Transverse colon (tissue), 4 donors: ENCODE measurements at regions not wholly inside any gene's neighbourhood (a gene's known extent, or its start where the extent isn't known, plus 50 kb on each side); places are given as distances from the start of the nearest gene placed in this dataset.

Experiments
- DNase-seq: peaks from one replicate; pipeline ENCODE4 v3.0.0-alpha.2; 2019
- H3K27ac ChIP-seq, 4 donors: fragments of 200-600 bp; sonication (generic); 2 replicates each; pipeline ENCODE4 v1.5.1; 2016 to 2018; ENCODE audit warnings: inconsistent platforms in 4 of 4
- H3K27me3 ChIP-seq: fragments of 200-600 bp; sonication (generic); 2 replicates; pipeline ENCODE4 v1.5.1; 2017; ENCODE audit warnings: inconsistent platforms
- H3K36me3 ChIP-seq, 4 donors: fragments of 200-600 bp; sonication (generic); 2 replicates each; pipeline ENCODE4 v1.5.1; 2017 to 2019; ENCODE audit warnings: inconsistent platforms in 4 of 4
- H3K4me1 ChIP-seq, 4 donors: fragments of 200-600 bp; sonication (generic); 2 replicates each; pipeline ENCODE4 v1.5.1; 2017 to 2020; ENCODE audit warnings: inconsistent platforms in 4 of 4
- H3K4me3 ChIP-seq, 4 donors: fragments of 200-600 bp; sonication (generic); 1 replicate in 1 of 4; 2 replicates in 3 of 4; pipeline versions ENCODE4 v1.5.1 to v1.6.1; 2017 to 2019; ENCODE audit warnings: inconsistent platforms in 4 of 4
- H3K9me3 ChIP-seq, 2 donors: fragments of 200-600 bp; sonication (generic); 2 replicates each; pipeline ENCODE4 v1.5.1; 2017 to 2019; ENCODE audit warnings: inconsistent platforms in 2 of 2
- EP300 ChIP-seq: sonication (generic); formaldehyde crosslinking; IDR thresholded peaks from one replicate; pipeline ENCODE4 v1.6.1; 2017; ENCODE audit warnings: antibody characterized with exemption, low read depth
- POLR2A ChIP-seq: fragments of 450-650 bp; IDR thresholded peaks from one replicate; pipeline ENCODE4 v1.6.1; 2016; ENCODE audit warnings: antibody characterized with exemption, mild to moderate bottlenecking, moderate library complexity
- POLR2AphosphoS5 ChIP-seq, 3 donors: sonication (generic); formaldehyde crosslinking; IDR thresholded peaks; one replicate each; pipeline ENCODE4 v1.6.1; 2016; ENCODE audit warnings: antibody characterized with exemption in 3 of 3
- WGBS, 2 donors: methylation state at CpG; one replicate each; pipeline ENCODE4 v1.1.5; 2018; ENCODE audit warnings: low coverage in 1 of 2; 5-methylcytosine and 5-hydroxymethylcytosine counted together
- in situ Hi-C, 4 donors: fragments of 200-750 bp; cut with MboI; loops; one replicate each; pipeline versions ENCODE4 v1.15.0 to v1.15.1; 2017; ENCODE audit warnings: low sequenced_read_pairs in 3 of 4, low pct_ligation_motif_present in 1 of 4, low pct_unique_long_range_greater_than_20kb in 1 of 4
- intact Hi-C: fragments of 100-400 bp; cut with DNase I; formaldehyde crosslinking; loops from one replicate; pipeline ENCODE4 v1.15.1; 2023; ENCODE audit warnings: low total_unique reads
- TF ChIP-seq, protein P1 (sequence below), 5 experiments: fragments of 200-600 bp in 3 of 5; fragments of 450-650 bp in 2 of 5; sonication (generic) in 3 of 5; IDR thresholded peaks; 1 replicate in 2 of 5; 2 replicates in 3 of 5; pipeline ENCODE4 v1.5.1; 2016 to 2017; ENCODE audit warnings: antibody characterized with exemption in 5 of 5, inconsistent platforms in 3 of 5, mild to moderate bottlenecking in 2 of 5, moderate library complexity in 1 of 5

DNA sequence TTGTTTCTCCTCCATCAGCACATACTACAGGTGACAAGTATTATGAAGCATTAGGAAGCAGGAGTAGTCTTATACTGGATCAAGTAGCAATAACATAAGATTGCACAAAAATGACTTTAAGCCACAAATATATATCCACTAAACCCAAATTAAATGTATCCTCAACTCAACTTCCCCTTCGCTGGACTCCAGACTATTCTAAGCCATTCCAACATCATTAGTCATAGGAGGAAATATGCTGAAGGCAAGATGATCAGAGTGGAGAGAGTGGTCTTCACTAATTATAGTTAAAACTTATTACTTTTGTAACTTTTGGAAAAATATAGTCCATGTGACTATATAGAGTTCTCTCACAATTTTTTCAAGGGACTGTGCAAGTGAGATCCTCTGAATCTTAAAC is 390.7 kb upstream of the ZP4 start:
- no peak for DNase-seq
- 81 to 89% methylated on average over 1 of the region's 1 CpG for WGBS, 2 donors
- Histone ChIP-seq H3K4me1 (no peaks in the 10 kb centered on the region), H3K4me3 (no peak overlapping the region), H3K27ac (no peak overlapping the region), H3K9me3 (peaks cover under 1 to 5% of the 10 kb centered on the region in 2 donors), H3K27me3 (no peaks in the 10 kb centered on the region), H3K36me3 (no peaks in the 10 kb centered on the region)
- intact Hi-C loops, result no loop called here
- in situ Hi-C loops, result no loop called here
- TF ChIP-seq POLR2A, result no peak
- TF ChIP-seq EP300, result no peak
- TF ChIP-seq, protein P1, sequence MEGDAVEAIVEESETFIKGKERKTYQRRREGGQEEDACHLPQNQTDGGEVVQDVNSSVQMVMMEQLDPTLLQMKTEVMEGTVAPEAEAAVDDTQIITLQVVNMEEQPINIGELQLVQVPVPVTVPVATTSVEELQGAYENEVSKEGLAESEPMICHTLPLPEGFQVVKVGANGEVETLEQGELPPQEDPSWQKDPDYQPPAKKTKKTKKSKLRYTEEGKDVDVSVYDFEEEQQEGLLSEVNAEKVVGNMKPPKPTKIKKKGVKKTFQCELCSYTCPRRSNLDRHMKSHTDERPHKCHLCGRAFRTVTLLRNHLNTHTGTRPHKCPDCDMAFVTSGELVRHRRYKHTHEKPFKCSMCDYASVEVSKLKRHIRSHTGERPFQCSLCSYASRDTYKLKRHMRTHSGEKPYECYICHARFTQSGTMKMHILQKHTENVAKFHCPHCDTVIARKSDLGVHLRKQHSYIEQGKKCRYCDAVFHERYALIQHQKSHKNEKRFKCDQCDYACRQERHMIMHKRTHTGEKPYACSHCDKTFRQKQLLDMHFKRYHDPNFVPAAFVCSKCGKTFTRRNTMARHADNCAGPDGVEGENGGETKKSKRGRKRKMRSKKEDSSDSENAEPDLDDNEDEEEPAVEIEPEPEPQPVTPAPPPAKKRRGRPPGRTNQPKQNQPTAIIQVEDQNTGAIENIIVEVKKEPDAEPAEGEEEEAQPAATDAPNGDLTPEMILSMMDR (IDR thresholded peaks at IDR 0.05), result no peak
- TF ChIP-seq POLR2AphosphoS5 (IDR thresholded peaks at IDR 0.05), result no peak

DNA sequence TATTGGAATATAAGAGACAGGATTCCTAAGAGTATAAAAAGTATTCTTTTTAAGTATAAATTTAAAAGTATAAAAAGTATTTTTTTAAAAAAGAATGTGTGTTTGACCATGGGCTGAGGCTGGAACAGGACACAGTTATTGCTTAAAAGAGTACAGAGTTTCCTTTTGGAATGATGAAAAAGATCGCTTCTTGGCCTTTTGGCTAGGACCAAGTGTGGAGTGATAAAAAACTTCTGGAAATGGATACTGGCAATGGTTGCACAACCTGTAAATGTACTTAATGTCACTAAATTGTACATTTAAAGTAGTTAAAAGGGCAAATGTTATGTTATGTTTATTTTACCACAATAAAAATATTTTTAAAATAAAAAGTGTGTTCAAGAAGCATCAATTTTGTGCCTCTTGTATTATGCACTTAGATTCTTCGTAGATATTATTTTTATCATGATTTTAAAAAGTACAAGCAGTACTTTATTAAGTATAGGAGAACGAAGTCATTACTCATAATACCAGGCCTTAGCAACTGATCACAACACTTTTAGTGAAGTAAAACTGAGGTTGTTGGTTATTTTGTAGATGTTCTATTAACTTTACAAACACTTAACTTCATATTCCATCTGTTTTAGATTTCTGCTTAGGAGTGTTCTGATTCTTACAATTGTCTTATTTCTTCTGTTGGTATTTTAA is 389.1 kb upstream of the ZP4 start:
- intact Hi-C loops (no loop called here), in situ Hi-C loops (no loop called here)
- Histone ChIP-seq H3K36me3 (no peaks in the 10 kb centered on the region), H3K27ac (no peak overlapping the region), H3K27me3 (no peaks in the 10 kb centered on the region), H3K4me1 (no peaks in the 10 kb centered on the region), H3K9me3 (peaks cover 4 to 5% of the 10 kb centered on the region in 2 donors), H3K4me3 (no peak overlapping the region)
- no peak for DNase-seq
- TF ChIP-seq POLR2A, result no peak
- no peak for TF ChIP-seq POLR2AphosphoS5 (IDR thresholded peaks at IDR 0.05)
- no peak for TF ChIP-seq EP300
- 67 to 69% methylated on average over 3 of the region's 3 CpGs for WGBS, 2 donors

DNA sequence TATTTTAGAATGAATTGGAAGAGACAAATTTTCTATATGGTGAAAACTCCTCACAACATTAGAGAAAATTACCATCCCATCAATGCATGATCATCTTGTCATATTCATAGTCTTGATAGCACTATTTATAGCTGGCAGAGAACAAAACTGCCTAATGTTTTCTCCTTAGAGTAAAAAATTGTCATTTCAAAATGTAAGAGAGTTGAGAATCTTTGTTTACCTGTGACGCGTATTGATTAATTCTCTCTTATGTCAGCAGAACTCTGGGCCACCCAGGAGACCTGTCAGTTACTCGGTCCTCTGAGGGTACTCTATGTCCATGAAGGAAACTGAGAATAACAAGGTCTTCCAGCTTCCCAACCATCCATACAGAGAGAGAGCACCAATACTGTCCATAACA is 381.4 kb upstream of the ZP4 start:
- no peak overlapping the region for H3K27ac ChIP-seq
- peaks cover 0 to 7% of the 10 kb centered on the region in 2 donors for H3K9me3 ChIP-seq
- intact Hi-C loops (no loop called here), in situ Hi-C loops (no loop called here)
- no peak for TF ChIP-seq POLR2AphosphoS5 (IDR thresholded peaks at IDR 0.05)
- TF ChIP-seq, protein P1 (IDR thresholded peaks at IDR 0.05), result no peak
- TF ChIP-seq POLR2A, result no peak
- TF ChIP-seq EP300, result no peak
- WGBS, 2 donors, result 92 to 93% methylated on average over 3 of the region's 3 CpGs
- DNase-seq, result no peak
- no peaks in the 10 kb centered on the region for H3K36me3 ChIP-seq
- no peaks in the 10 kb centered on the region for H3K27me3 ChIP-seq
- H3K4me3 ChIP-seq, result no peak overlapping the region
- H3K4me1 ChIP-seq, result no peaks in the 10 kb centered on the region

DNA sequence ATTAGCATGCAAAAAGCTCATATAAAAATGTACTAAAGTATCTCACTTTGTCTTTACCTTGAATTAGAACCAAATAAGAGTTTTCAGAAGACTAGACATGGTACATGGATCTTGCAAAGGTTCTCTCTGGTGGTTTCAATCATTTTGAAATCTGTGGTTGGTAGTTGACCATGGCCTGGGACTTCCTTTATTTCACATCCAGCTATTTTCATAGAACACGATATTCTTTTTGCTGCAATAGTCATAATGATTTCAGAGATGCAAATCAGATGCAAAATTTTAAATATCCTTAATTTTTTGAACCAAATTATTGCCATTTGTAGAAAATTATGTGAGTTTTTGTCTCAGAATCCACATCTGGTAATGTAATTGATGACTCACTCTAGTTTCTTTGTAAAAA is 375.1 kb upstream of the ZP4 start:
- intact Hi-C loops, result no loop called here
- WGBS, 2 donors, result 27 to 51% methylated on average over 1 of the region's 1 CpG
- in situ Hi-C loops, result no loop called here
- no peaks in the 10 kb centered on the region for H3K9me3 ChIP-seq
- no peak overlapping the region for H3K4me3 ChIP-seq
- H3K27ac ChIP-seq, result no peak overlapping the region
- no peaks in the 10 kb centered on the region for H3K36me3 ChIP-seq
- TF ChIP-seq POLR2A (no peak), EP300 (no peak), POLR2AphosphoS5 (IDR thresholded peaks at IDR 0.05) (no peak)
- TF ChIP-seq, protein P1 (IDR thresholded peaks at IDR 0.05), result no peak
- no peaks in the 10 kb centered on the region for H3K4me1 ChIP-seq
- no peaks in the 10 kb centered on the region for H3K27me3 ChIP-seq
- no peak for DNase-seq

DNA sequence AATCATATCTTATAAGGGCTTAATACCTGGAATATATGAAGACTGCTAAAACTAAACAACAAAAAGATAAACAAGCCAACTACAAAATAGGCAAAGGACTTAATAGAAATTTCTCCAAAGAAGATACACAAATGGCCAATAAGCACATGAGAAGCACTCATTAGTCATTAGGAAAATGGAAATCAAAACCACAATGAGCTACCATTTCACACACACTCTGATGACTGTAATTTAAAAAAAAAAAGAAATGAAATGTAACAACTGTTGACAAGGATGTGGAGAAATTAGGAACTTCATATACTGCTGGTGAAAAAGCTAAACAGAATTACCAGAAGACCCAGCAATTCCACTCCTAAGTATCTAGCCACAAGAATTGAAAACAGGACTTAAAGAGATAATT is 374.2 kb upstream of the ZP4 start:
- in situ Hi-C loops, result no loop called here
- no peaks in the 10 kb centered on the region for H3K27me3 ChIP-seq
- no peak overlapping the region for H3K4me3 ChIP-seq
- no peak for DNase-seq
- no peak overlapping the region for H3K27ac ChIP-seq
- no peaks in the 10 kb centered on the region for H3K36me3 ChIP-seq
- H3K9me3 ChIP-seq, result no peaks in the 10 kb centered on the region
- TF ChIP-seq, protein P1 (IDR thresholded peaks at IDR 0.05), result no peak
- TF ChIP-seq POLR2AphosphoS5 (IDR thresholded peaks at IDR 0.05) (no peak), POLR2A (no peak), EP300 (no peak)
- no peaks in the 10 kb centered on the region for H3K4me1 ChIP-seq
- intact Hi-C loops, result no loop called here
